ENCODE measurements at regions not wholly inside any gene's neighbourhood (a gene's known extent, or its start where the extent isn't known, plus 50 kb on each side); places are given as distances from the start of the nearest gene placed in this dataset.

DNA sequence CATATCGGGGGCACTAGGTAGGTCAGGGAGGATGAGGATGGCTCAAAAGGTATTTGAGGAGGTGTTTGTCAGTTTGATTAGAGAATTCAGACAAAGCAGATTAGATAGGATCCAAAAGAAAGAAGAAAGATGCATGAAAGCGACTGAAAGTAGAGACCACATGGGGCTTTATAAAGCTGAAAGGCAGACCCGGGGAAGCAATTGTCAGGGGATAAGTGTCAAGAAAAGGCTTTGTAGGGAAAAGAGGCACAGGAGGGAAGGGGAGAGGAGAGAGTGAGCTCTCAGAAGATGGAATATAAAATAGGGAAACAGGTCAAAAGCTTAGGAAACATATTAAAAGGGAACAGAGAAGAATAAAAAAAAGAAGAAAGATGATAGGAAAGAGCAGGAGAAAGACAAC, 308.2 kb upstream of the RORA start:
- H3K9me3 ChIP-seq (ENCODE audit: control insufficient read depth in 1 of 2, insufficient read depth in 1 of 2, low read depth in 1 of 2, low read length in 2 of 2): no peaks in the 10 kb centered on the region; a peak in 1 of 4 replicates
- no peaks in the 10 kb centered on the region for H3K9me2 ChIP-seq (ENCODE audit: insufficient read depth)
- H3K27ac ChIP-seq (ENCODE audit: low read depth, low read length): no peak overlapping the region
- H3K4me2 ChIP-seq (ENCODE audit: low read length): no peak overlapping the region
- TF ChIP-seq, protein P1, sequence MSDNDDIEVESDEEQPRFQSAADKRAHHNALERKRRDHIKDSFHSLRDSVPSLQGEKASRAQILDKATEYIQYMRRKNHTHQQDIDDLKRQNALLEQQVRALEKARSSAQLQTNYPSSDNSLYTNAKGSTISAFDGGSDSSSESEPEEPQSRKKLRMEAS (IDR thresholded peaks at IDR 0.05): no peak
- TF ChIP-seq EZH2 (IDR thresholded peaks at IDR 0.05) (no peak), SP1 (IDR thresholded peaks at IDR 0.05; ENCODE audit: low read depth) (no peak), ZFX (IDR thresholded peaks at IDR 0.05) (no peak), EGR1 (IDR thresholded peaks at IDR 0.05; ENCODE audit: low read depth) (no peak), POLR2AphosphoS5 (IDR thresholded peaks at IDR 0.05; ENCODE audit: low read depth, low read length) (no peak), SIN3A (IDR thresholded peaks at IDR 0.05; ENCODE audit: low read depth) (no peak), CBX3 (IDR thresholded peaks at IDR 0.05; ENCODE audit: low read depth) (no peak), YY1 (IDR thresholded peaks at IDR 0.05; ENCODE audit: extremely low read depth, insufficient replicate concordance, low read depth, low read length) (no peak)
- TF ChIP-seq, protein P2, sequence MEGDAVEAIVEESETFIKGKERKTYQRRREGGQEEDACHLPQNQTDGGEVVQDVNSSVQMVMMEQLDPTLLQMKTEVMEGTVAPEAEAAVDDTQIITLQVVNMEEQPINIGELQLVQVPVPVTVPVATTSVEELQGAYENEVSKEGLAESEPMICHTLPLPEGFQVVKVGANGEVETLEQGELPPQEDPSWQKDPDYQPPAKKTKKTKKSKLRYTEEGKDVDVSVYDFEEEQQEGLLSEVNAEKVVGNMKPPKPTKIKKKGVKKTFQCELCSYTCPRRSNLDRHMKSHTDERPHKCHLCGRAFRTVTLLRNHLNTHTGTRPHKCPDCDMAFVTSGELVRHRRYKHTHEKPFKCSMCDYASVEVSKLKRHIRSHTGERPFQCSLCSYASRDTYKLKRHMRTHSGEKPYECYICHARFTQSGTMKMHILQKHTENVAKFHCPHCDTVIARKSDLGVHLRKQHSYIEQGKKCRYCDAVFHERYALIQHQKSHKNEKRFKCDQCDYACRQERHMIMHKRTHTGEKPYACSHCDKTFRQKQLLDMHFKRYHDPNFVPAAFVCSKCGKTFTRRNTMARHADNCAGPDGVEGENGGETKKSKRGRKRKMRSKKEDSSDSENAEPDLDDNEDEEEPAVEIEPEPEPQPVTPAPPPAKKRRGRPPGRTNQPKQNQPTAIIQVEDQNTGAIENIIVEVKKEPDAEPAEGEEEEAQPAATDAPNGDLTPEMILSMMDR (IDR thresholded peaks at IDR 0.05 in 2 of 3, conservative IDR thresholded peaks at IDR 0.05 in 1 of 3; ENCODE audit: borderline replicate concordance in 1 of 3, insufficient read depth in 1 of 3, low read depth in 2 of 3, low read length in 2 of 3): no peak
- TF ChIP-seq, protein P3, sequence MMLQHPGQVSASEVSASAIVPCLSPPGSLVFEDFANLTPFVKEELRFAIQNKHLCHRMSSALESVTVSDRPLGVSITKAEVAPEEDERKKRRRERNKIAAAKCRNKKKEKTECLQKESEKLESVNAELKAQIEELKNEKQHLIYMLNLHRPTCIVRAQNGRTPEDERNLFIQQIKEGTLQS (IDR thresholded peaks at IDR 0.05): no peak
- TF ChIP-seq, protein P4, sequence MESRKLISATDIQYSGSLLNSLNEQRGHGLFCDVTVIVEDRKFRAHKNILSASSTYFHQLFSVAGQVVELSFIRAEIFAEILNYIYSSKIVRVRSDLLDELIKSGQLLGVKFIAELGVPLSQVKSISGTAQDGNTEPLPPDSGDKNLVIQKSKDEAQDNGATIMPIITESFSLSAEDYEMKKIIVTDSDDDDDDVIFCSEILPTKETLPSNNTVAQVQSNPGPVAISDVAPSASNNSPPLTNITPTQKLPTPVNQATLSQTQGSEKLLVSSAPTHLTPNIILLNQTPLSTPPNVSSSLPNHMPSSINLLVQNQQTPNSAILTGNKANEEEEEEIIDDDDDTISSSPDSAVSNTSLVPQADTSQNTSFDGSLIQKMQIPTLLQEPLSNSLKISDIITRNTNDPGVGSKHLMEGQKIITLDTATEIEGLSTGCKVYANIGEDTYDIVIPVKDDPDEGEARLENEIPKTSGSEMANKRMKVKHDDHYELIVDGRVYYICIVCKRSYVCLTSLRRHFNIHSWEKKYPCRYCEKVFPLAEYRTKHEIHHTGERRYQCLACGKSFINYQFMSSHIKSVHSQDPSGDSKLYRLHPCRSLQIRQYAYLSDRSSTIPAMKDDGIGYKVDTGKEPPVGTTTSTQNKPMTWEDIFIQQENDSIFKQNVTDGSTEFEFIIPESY (IDR thresholded peaks at IDR 0.05; ENCODE audit: extremely low read depth, insufficient replicate concordance, low read length): no peak
- no peaks in the 10 kb centered on the region for H4K20me1 ChIP-seq (ENCODE audit: insufficient read depth)
- CTCF ChIA-PET: no interaction called here
- no peaks in the 10 kb centered on the region for H3K4me1 ChIP-seq (ENCODE audit: control insufficient read depth in 1 of 2, insufficient read depth in 2 of 2, low read length in 2 of 2)
- POLR2A ChIA-PET: no interaction called here
- H3K9ac ChIP-seq (ENCODE audit: low read length): no peak overlapping the region
- no peak for DNase-seq (ENCODE audit: low read depth, low spot score)
- no peak overlapping the region for H2AFZ ChIP-seq (ENCODE audit: low read depth, low read length, poor library complexity, severe bottlenecking)
- BruUV-seq (replicated peaks): no TSS peak
- no peaks in the 10 kb centered on the region for H3K27me3 ChIP-seq (ENCODE audit: insufficient read depth, low read length)
- RAD21 ChIA-PET (ENCODE audit: low non-redundant PET in 1 of 2, low total read pairs in 2 of 2, uncharacterized antibody in 2 of 2, unreplicated experiment in 2 of 2): no interaction called here
- intact Hi-C loops (cut with micrococcal nuclease): no loop called here
- H3K4me3 ChIP-seq (replicated peaks in 1 of 2; ENCODE audit: low read depth in 1 of 2, low read length in 2 of 2): no peak overlapping the region
- H3K36me3 ChIP-seq (ENCODE audit: control insufficient read depth in 1 of 2, insufficient read depth in 2 of 2, low read length in 2 of 2): no peaks in the 10 kb centered on the region
- H3K79me2 ChIP-seq (ENCODE audit: insufficient read depth, low read length): no peaks in the 10 kb centered on the region
- ATAC-seq: no peak
